HCT116 (cell line): ENCODE measurements at regions not wholly inside any gene's neighbourhood (a gene's known extent, or its start where the extent isn't known, plus 50 kb on each side); places are given as distances from the start of the nearest gene placed in this dataset.

Experiments used
- ATAC-seq: fragments of 200-7000 bp; cut with Tn5 transposase; 2 replicates; pipeline ENCODE4 v1.9.1; 2020; ENCODE audit warnings: mild to moderate bottlenecking, moderate library complexity
- BruUV-seq: library from RNA; stranded (reverse); fragments of 400-500 nt; replicated peaks from 2 replicates; lab custom pipeline; 2021; lab: Mats Ljungman, UMichigan
- CTCF ChIA-PET: fragments of 300-600 bp; sonication (Branson Sonifier 250); formaldehyde crosslinking; loops from one replicate; lab custom pipeline; 2021; ENCODE audit warnings: antibody characterized with exemption; lab: Charles Lee
- POLR2A ChIA-PET: fragments of 300-600, 350-600 bp; sonication (Branson Sonifier 250); formaldehyde crosslinking; loops from one replicate; lab custom pipeline; 2021; ENCODE audit warnings: antibody characterized with exemption; lab: Charles Lee
- RAD21 ChIA-PET, 2 experiments: fragments of 300-600 bp; sonication (Branson Sonifier 250); formaldehyde crosslinking; loops; one replicate each; lab custom pipeline; 2023; ENCODE audit warnings: low total read pairs in 2 of 2; ENCODE audit not compliant: uncharacterized antibody in 2 of 2, unreplicated experiment in 2 of 2, low non-redundant PET in 1 of 2; lab: Charles Lee
- DNase-seq: peaks from one replicate; pipeline ENCODE4 v3.0.0-alpha.2; 2010; ENCODE audit warnings: low read depth, low spot score
- H2AFZ ChIP-seq: fragments of 200-600 bp; shearing (Covaris generic), sonication (generic); 2 replicates; pipeline ENCODE4 v1.6.1; 2017; ENCODE audit warnings: low read depth, mixed run types, mixed read lengths, antibody characterized with exemption, low read length; ENCODE audit not compliant: poor library complexity, severe bottlenecking
- H3K27ac ChIP-seq: 2 replicates; pipeline ENCODE4 v1.5.1; 2012; ENCODE audit warnings: low read depth, low read length
- H3K27me3 ChIP-seq: fragments of 200-600 bp; sonication (generic); 2 replicates; pipeline ENCODE4 v1.6.1; 2016; ENCODE audit warnings: mixed run types, low read length, mixed read lengths; ENCODE audit not compliant: insufficient read depth
- H3K36me3 ChIP-seq, 2 experiments: fragments of 200-500 bp in 1 of 2; fragments of 200-600 bp in 1 of 2; sonication (Bioruptor generic) in 1 of 2; sonication (generic) in 1 of 2; 2 replicates each; pipeline versions ENCODE4 v1.5.1 to v1.6.1; 2014 to 2016; ENCODE audit warnings: low read length in 2 of 2, inconsistent platforms in 1 of 2, mixed read lengths in 1 of 2, mixed run types in 1 of 2; ENCODE audit not compliant: insufficient read depth in 2 of 2, control insufficient read depth in 1 of 2
- H3K4me1 ChIP-seq, 2 experiments: fragments of 200-600 bp in 1 of 2; sonication (generic) in 1 of 2; 2 replicates each; pipeline versions ENCODE4 v1.5.1 to v1.6.1; 2012 to 2017; ENCODE audit warnings: low read length in 2 of 2, inconsistent platforms in 1 of 2, mild to moderate bottlenecking in 1 of 2, mixed read lengths in 1 of 2, mixed run types in 1 of 2, moderate library complexity in 1 of 2; ENCODE audit not compliant: insufficient read depth in 2 of 2, control insufficient read depth in 1 of 2
- H3K4me2 ChIP-seq: fragments of 200-600 bp; sonication (generic); 2 replicates; pipeline ENCODE4 v1.6.1; 2017; ENCODE audit warnings: mixed run types, low read length, mixed read lengths
- H3K4me3 ChIP-seq, 2 experiments: fragments of 200-600 bp in 1 of 2; sonication (generic) in 1 of 2; replicated peaks in 1 of 2; 2 replicates each; pipeline ENCODE4 v1.5.1; 2011 to 2016; ENCODE audit warnings: low read length in 2 of 2, control low read depth in 1 of 2, low read depth in 1 of 2, mild to moderate bottlenecking in 1 of 2, mixed read lengths in 1 of 2, mixed run types in 1 of 2
- H3K79me2 ChIP-seq: fragments of 200-600 bp; sonication (generic); 2 replicates; pipeline ENCODE4 v1.6.1; 2017; ENCODE audit warnings: mild to moderate bottlenecking, mixed run types, low read length, moderate library complexity, mixed read lengths; ENCODE audit not compliant: insufficient read depth
- H3K9ac ChIP-seq: fragments of 200-600 bp; sonication (generic); 2 replicates; pipeline ENCODE4 v1.6.1; 2016; ENCODE audit warnings: low read length, mixed read lengths
- H3K9me2 ChIP-seq: fragments of 200-600 bp; sonication (generic), shearing (Covaris generic); 2 replicates; pipeline ENCODE4 v1.6.1; 2017; ENCODE audit warnings: mixed run types, mild to moderate bottlenecking, moderate library complexity; ENCODE audit not compliant: insufficient read depth
- H3K9me3 ChIP-seq, 2 experiments: fragments of 200-500 bp in 1 of 2; fragments of 200-600 bp in 1 of 2; sonication (Bioruptor generic) in 1 of 2; sonication (generic) in 1 of 2; 2 replicates each; pipeline ENCODE4 v1.6.1; 2014 to 2017; ENCODE audit warnings: low read length in 2 of 2, mixed read lengths in 2 of 2, inconsistent platforms in 1 of 2, low read depth in 1 of 2, mild to moderate bottlenecking in 1 of 2, mixed run types in 1 of 2, moderate library complexity in 1 of 2; ENCODE audit not compliant: control insufficient read depth in 1 of 2, insufficient read depth in 1 of 2
- H4K20me1 ChIP-seq: fragments of 200-600 bp; sonication (generic), shearing (Covaris generic); 2 replicates; pipeline ENCODE4 v1.6.1; 2017; ENCODE audit warnings: mixed run types, mild to moderate bottlenecking, moderate library complexity; ENCODE audit not compliant: insufficient read depth
- ATF3 ChIP-seq: IDR thresholded peaks from 2 replicates; pipeline ENCODE4 v1.6.1; 2012
- CBX3 ChIP-seq: IDR thresholded peaks from 2 replicates; pipeline ENCODE4 v1.6.1; 2012; ENCODE audit warnings: low read depth
- CEBPB ChIP-seq: IDR thresholded peaks from 2 replicates; pipeline ENCODE4 v1.6.1; 2012; ENCODE audit warnings: low read depth
- EZH2 ChIP-seq: fragments of 200-600 bp; sonication (generic); IDR thresholded peaks from 2 replicates; pipeline ENCODE4 v1.6.1; 2017; ENCODE audit warnings: antibody characterized with exemption, mixed run types
- POLR2A ChIP-seq: IDR thresholded peaks from 2 replicates; pipeline ENCODE4 v1.7.0; 2011; ENCODE audit warnings: borderline replicate concordance; ENCODE audit not compliant: insufficient read depth, insufficient read length; ENCODE audit errors: extremely low read depth
- POLR2AphosphoS5 ChIP-seq: IDR thresholded peaks from 2 replicates; pipeline ENCODE4 v1.6.1; 2011; ENCODE audit warnings: mild to moderate bottlenecking, low read depth, low read length, moderate library complexity
- REST ChIP-seq: IDR thresholded peaks from 2 replicates; pipeline ENCODE4 v1.6.1; 2012; ENCODE audit warnings: low read depth
- YY1 ChIP-seq: IDR thresholded peaks from 2 replicates; pipeline ENCODE4 v1.6.1; 2011; ENCODE audit warnings: low read length, low read depth, moderate library complexity, mild to moderate bottlenecking; ENCODE audit not compliant: insufficient replicate concordance; ENCODE audit errors: extremely low read depth
- ZFX ChIP-seq: fragments of 450-650 bp; IDR thresholded peaks from 2 replicates; pipeline ENCODE4 v1.6.1; 2017
- intact Hi-C: fragments of 100-400 bp; cut with micrococcal nuclease; formaldehyde crosslinking; loops from 2 replicates; pipeline ENCODE4 v1.10.0; 2022

DNA sequence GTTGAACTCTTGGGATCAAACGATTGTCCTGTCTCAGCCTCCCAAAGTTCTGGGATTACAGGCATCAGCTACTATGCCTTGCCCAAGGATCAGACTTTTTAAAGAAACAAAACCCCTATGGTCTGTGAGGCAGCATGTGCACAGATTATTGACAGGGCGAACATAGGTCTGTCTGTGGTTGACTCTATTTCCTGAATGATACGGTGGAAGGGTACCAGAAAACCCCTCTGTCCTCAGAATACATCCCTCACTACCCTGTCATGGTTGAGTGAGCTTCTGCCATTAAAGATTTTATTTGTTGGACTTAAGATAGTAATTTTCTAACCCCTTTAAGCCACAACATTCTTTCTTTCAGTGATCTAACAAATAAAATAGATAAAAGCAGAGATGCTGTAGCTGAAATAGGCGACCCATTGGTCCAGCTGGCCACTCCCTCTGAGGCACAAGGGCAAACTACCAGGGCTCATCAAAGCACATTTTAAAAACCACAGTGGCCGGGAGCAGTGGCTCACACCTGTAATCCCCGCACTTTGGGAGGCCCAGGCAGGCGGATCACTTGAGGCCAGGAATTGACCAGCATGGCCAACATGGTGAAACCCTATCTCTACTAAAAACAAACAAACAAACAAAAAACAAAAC, 84.9 kb upstream of the ANKRD55 start:
- no peak overlapping the region for H3K4me3 ChIP-seq
- no peak for ATAC-seq
- CTCF ChIA-PET, result interaction anchor here (1.0 kb wide), 1 partner anchor 47 kb away, joined by 3 read pairs; no protein-coding TSS in a partner anchor
- no TSS peak for BruUV-seq
- H3K36me3 ChIP-seq, result no peaks in the 10 kb centered on the region
- TF ChIP-seq ZFX (no peak), POLR2AphosphoS5 (no peak), REST (no peak), CEBPB (no peak), ATF3 (no peak), CBX3 (no peak), YY1 (no peak), POLR2A (no peak), EZH2 (no peak)
- no peaks in the 10 kb centered on the region for H4K20me1 ChIP-seq
- RAD21 ChIA-PET, result no interaction called here
- POLR2A ChIA-PET, result no interaction called here
- no peaks in the 10 kb centered on the region for H3K27me3 ChIP-seq
- no peak overlapping the region for H3K9ac ChIP-seq
- H2AFZ ChIP-seq, result no peak overlapping the region
- no peak overlapping the region for H3K27ac ChIP-seq
- no peak for DNase-seq
- H3K9me3 ChIP-seq, result no peaks in the 10 kb centered on the region
- H3K4me1 ChIP-seq, result no peaks in the 10 kb centered on the region; a peak in 1 of 4 replicates
- H3K4me2 ChIP-seq, result no peak overlapping the region
- no peaks in the 10 kb centered on the region for H3K9me2 ChIP-seq
- H3K79me2 ChIP-seq, result no peaks in the 10 kb centered on the region
- intact Hi-C loops, result no loop called here
